Smooth muscle cell (in vitro differentiated cells): ENCODE measurements at regions not wholly inside any gene's neighbourhood (a gene's known extent, or its start where the extent isn't known, plus 50 kb on each side); places are given as distances from the start of the nearest gene placed in this dataset.

Experiments
- DNase-seq: peaks from one replicate; lab custom pipeline; 2025; ENCODE audit not compliant: unreplicated experiment; lab: John Stamatoyannopoulos, UW
- H2AFZ ChIP-seq: fragments of 200-600 bp; sonication (generic); 2 replicates; pipeline ENCODE4 v1.6.0; 2016; ENCODE audit warnings: antibody characterized with exemption, low read depth, mild to moderate bottlenecking
- H3F3A ChIP-seq: fragments of 200-600 bp; sonication (generic); 2 replicates; pipeline ENCODE4 v1.6.0; 2017; ENCODE audit warnings: antibody characterized with exemption, low read depth
- H3K27ac ChIP-seq: fragments of 200-600 bp; sonication (generic); 2 replicates; pipeline ENCODE4 v1.5.1; 2016; ENCODE audit warnings: low read depth, mild to moderate bottlenecking
- H3K27me3 ChIP-seq: fragments of 200-600 bp; sonication (generic); 2 replicates; pipeline ENCODE4 v1.6.1; 2016; ENCODE audit warnings: low read depth, mild to moderate bottlenecking
- H3K36me3 ChIP-seq: fragments of 200-600 bp; sonication (generic); 2 replicates; pipeline ENCODE4 v1.5.1; 2016; ENCODE audit warnings: low read depth
- H3K4me1 ChIP-seq: fragments of 200-600 bp; sonication (generic); 2 replicates; pipeline ENCODE4 v1.5.1; 2016; ENCODE audit warnings: low read depth
- H3K4me2 ChIP-seq: fragments of 200-600 bp; sonication (generic); 2 replicates; pipeline ENCODE4 v1.6.0; 2016; ENCODE audit warnings: mild to moderate bottlenecking
- H3K4me3 ChIP-seq: fragments of 200-600 bp; sonication (generic); 2 replicates; pipeline ENCODE4 v1.5.1; 2016; ENCODE audit warnings: mild to moderate bottlenecking
- H3K79me2 ChIP-seq: fragments of 200-600 bp; sonication (generic); 2 replicates; pipeline ENCODE4 v1.6.0; 2016; ENCODE audit warnings: low read depth, mild to moderate bottlenecking
- H3K9ac ChIP-seq: fragments of 200-600 bp; sonication (generic); 2 replicates; pipeline ENCODE4 v1.6.0; 2016; ENCODE audit warnings: low read depth
- H3K9me3 ChIP-seq: fragments of 200-600 bp; sonication (generic); replicated peaks from 2 replicates; pipeline ENCODE4 v1.5.1; 2016; ENCODE audit warnings: low read depth
- H4K20me1 ChIP-seq: fragments of 200-600 bp; sonication (generic); 2 replicates; pipeline ENCODE4 v1.6.0; 2016; ENCODE audit warnings: low read depth
- WGBS: methylation state at CpG from one replicate; pipeline ENCODE4 v1.1.7; 2016; ENCODE audit warnings: low lambda C conversion rate; 5-methylcytosine and 5-hydroxymethylcytosine counted together
- TF ChIP-seq, protein P1 (sequence below): fragments of 200-600 bp; sonication (generic); IDR thresholded peaks from 2 replicates; pipeline ENCODE4 v1.5.1; 2017; ENCODE audit warnings: borderline replicate concordance, mild to moderate bottlenecking, antibody characterized with exemption; ENCODE audit not compliant: insufficient read depth, poor library complexity, severe bottlenecking

DNA sequence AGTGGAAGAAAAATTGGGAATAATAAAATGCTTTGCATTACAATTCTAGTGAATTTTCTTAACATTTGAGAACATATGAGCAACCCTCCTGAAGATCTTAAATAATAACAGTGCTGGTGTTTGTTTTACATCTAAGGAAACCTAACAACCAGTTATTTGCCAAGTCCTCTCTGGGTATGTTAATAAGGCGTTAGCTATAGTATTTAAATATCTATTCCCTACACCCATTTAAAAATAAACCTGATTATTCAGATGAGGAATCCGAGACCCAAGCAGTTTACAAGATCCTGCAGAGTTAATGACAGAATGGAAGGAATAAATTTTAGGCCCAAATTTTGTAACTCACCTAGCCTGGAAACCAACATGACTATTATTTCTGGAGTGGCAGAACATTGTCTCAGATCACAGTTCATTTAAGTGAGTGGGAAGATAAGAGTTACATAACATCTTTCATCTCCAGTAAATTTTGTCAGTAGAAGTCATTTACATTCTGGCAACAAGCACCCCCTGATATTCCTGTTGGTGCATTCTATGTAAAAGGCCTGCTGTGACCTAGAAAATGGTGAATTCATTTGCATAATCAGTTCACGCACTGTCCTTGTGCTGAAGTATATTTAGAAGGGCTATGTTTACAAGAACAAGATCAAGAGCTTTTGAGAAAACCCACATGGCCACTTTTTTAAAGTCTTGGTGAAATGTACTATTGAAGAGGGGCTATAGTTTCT lies 148.2 kb downstream of the COX7C start:
- Histone ChIP-seq H3F3A (no peaks in the 10 kb centered on the region), H3K27ac (no peak overlapping the region), H2AFZ (no peak overlapping the region), H3K79me2 (no peaks in the 10 kb centered on the region), H3K27me3 (no peaks in the 10 kb centered on the region), H3K9me3 (no peaks in the 10 kb centered on the region), H4K20me1 (no peaks in the 10 kb centered on the region), H3K4me3 (no peak overlapping the region), H3K4me1 (no peaks in the 10 kb centered on the region), H3K9ac (no peak overlapping the region), H3K4me2 (no peak overlapping the region), H3K36me3 (no peaks in the 10 kb centered on the region)
- DNase-seq: no peak
- TF ChIP-seq, protein P1, sequence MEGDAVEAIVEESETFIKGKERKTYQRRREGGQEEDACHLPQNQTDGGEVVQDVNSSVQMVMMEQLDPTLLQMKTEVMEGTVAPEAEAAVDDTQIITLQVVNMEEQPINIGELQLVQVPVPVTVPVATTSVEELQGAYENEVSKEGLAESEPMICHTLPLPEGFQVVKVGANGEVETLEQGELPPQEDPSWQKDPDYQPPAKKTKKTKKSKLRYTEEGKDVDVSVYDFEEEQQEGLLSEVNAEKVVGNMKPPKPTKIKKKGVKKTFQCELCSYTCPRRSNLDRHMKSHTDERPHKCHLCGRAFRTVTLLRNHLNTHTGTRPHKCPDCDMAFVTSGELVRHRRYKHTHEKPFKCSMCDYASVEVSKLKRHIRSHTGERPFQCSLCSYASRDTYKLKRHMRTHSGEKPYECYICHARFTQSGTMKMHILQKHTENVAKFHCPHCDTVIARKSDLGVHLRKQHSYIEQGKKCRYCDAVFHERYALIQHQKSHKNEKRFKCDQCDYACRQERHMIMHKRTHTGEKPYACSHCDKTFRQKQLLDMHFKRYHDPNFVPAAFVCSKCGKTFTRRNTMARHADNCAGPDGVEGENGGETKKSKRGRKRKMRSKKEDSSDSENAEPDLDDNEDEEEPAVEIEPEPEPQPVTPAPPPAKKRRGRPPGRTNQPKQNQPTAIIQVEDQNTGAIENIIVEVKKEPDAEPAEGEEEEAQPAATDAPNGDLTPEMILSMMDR: no peak
- 82% methylated on average over 3 of the region's 3 CpGs for WGBS

DNA sequence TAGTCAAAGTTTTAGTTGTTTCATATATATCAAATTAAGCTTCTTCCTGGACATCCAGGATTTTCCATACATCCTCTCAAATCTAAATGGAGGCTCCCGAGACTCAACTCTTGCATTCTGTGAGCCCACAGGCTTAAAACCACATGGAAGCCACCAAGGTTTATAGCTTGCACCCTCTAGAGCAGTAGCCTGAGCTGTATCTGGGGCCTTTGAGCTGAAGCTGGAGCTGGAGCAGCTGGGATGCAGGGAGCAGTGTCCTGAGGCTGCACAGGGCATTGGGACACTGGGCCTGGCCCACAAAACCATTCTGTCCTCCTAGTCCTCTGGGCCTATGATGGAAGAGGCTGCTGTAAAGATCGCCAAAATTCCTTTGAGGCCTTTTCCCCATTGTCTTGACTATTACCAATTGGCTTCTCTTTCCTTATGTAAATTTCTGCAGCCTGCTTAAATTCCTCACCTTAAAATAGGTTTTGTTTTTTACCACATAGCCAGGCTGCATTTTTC lies 151.0 kb downstream of the COX7C start:
- Histone ChIP-seq H4K20me1 (no peaks in the 10 kb centered on the region), H3K9me3 (no peaks in the 10 kb centered on the region), H3K27me3 (no peaks in the 10 kb centered on the region), H3K79me2 (no peaks in the 10 kb centered on the region), H3K27ac (no peak overlapping the region), H3K36me3 (no peaks in the 10 kb centered on the region), H3K4me3 (no peak overlapping the region), H3F3A (no peaks in the 10 kb centered on the region), H3K4me2 (no peak overlapping the region), H3K4me1 (no peaks in the 10 kb centered on the region), H2AFZ (no peak overlapping the region), H3K9ac (no peak overlapping the region)
- no peak for DNase-seq
- TF ChIP-seq, protein P1: no peak
- 90% methylated on average over 2 of the region's 2 CpGs for WGBS

DNA sequence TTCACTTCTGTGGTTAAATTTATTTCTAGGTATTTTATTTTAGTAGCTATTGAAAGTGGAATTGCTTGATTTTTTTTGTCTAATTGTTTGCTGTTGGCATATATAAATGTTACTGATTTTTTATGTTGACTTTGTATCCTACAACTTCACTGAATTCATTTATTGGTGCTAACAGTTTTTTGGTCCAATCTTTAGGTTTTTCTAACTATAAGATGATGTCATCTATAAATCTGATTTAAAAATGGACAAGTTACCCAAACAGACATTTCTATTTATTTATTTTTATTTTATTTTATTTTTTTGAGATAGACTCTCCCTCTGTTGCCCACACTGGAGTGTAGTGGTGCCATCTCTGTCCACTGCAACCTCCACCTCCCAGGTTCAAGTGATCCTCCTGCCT lies 162.3 kb downstream of the COX7C start:
- DNase-seq: no peak
- H3K4me2 ChIP-seq: no peak overlapping the region
- H3K9me3 ChIP-seq: no peaks in the 10 kb centered on the region
- no peak overlapping the region for H2AFZ ChIP-seq
- H3K9ac ChIP-seq: no peak overlapping the region
- H3K27me3 ChIP-seq: no peaks in the 10 kb centered on the region
- no peaks in the 10 kb centered on the region for H4K20me1 ChIP-seq
- H3K4me1 ChIP-seq: no peaks in the 10 kb centered on the region
- no peak overlapping the region for H3K4me3 ChIP-seq
- no peaks in the 10 kb centered on the region for H3K79me2 ChIP-seq
- H3F3A ChIP-seq: no peaks in the 10 kb centered on the region
- no peaks in the 10 kb centered on the region for H3K36me3 ChIP-seq
- no peak overlapping the region for H3K27ac ChIP-seq
- TF ChIP-seq, protein P1: no peak

DNA sequence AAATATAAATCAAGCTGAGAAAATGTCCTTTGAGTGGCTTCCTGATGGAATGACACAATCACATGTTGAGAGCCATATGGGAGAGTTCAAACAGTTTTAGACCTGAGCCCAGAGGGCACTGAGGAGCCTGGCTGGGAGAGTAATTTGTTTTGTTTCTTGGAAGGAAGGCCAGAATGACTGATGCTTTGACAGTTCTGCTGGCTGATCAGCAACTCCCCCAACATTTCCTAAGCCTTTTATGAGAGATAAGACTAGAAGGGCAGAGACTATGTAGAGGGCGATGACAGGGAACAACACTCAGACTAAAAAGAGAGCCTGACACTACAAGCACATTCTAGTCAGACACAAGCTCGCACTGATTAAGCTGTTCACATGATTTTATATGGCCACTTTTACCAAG lies 169.2 kb downstream of the COX7C start:
- Histone ChIP-seq H3K36me3 (no peaks in the 10 kb centered on the region), H3K4me2 (no peak overlapping the region), H4K20me1 (no peaks in the 10 kb centered on the region), H3K27me3 (peaks cover 3% of the 10 kb centered on the region), H3K27ac (no peak overlapping the region), H3K9ac (no peak overlapping the region), H3K79me2 (no peaks in the 10 kb centered on the region), H3K4me3 (no peak overlapping the region), H3K9me3 (no peaks in the 10 kb centered on the region), H2AFZ (peak overlapping the region; percentile 85), H3K4me1 (no peaks in the 10 kb centered on the region), H3F3A (peaks cover 3% of the 10 kb centered on the region)
- 13% methylated on average over 2 of the region's 2 CpGs for WGBS
- DNase-seq: no peak
- TF ChIP-seq, protein P1: no peak
